IMR-90 (cell line): ENCODE measurements at regions not wholly inside any gene's neighbourhood (a gene's known extent, or its start where the extent isn't known, plus 50 kb on each side); places are given as distances from the start of the nearest gene placed in this dataset.
"Not testable (repeated sequence)": the region's sequence is repeated elsewhere in the genome, so short reads cannot be mapped to it uniquely, and the experiment has no call there.

ENCODE experiments used
- ATAC-seq: fragments of 200-7000 bp; cut with Tn5 transposase; 2 replicates; pipeline ENCODE4 v1.9.1; 2020; ENCODE audit warnings: low read depth, mild to moderate bottlenecking, moderate library complexity
- BruUV-seq: library from RNA; stranded (reverse); fragments of 400-500 nt; replicated peaks from 2 replicates; lab custom pipeline; 2021; lab: Mats Ljungman, UMichigan
- CTCF ChIA-PET: fragments of 300-600 bp; formaldehyde crosslinking; extraction: SDS; loops from one replicate; lab custom pipeline; 2021; ENCODE audit warnings: antibody characterized with exemption; lab: Yijun Ruan, JAX
- POLR2A ChIA-PET: fragments of 300-600 bp; sonication (Branson Sonifier 250); formaldehyde crosslinking; loops from one replicate; lab custom pipeline; 2022; ENCODE audit warnings: antibody characterized with exemption; ENCODE audit not compliant: unreplicated experiment; lab: Charles Lee
- DNase-seq: peaks from one replicate; pipeline ENCODE4 v3.0.0; 2013
- H2AFZ ChIP-seq: replicated peaks from 2 replicates; pipeline ENCODE3; 2013; ENCODE audit warnings: low read length, mild to moderate bottlenecking; ENCODE audit not compliant: poor library complexity
- H2AK5ac ChIP-seq: 2 replicates; pipeline ENCODE4 v1.6.1; 2013; ENCODE audit warnings: low read depth, low read length, inconsistent platforms
- H2AK9ac ChIP-seq: replicated peaks from 2 replicates; pipeline ENCODE3; 2013; ENCODE audit warnings: mild to moderate bottlenecking, low read depth, low read length, moderate library complexity; ENCODE audit not compliant: poor library complexity
- H2BK120ac ChIP-seq: 2 replicates; pipeline ENCODE4 v1.6.1; 2013; ENCODE audit warnings: low read depth, low read length, inconsistent platforms
- H2BK15ac ChIP-seq: 3 replicates; pipeline ENCODE4 v1.6.1; 2013; ENCODE audit warnings: low read depth, low read length, inconsistent platforms
- H2BK20ac ChIP-seq: 2 replicates; pipeline ENCODE4 v1.6.1; 2013; ENCODE audit warnings: low read depth, mild to moderate bottlenecking, inconsistent platforms, low read length, moderate library complexity
- H2BK5ac ChIP-seq: 2 replicates; pipeline ENCODE4 v1.6.1; 2013; ENCODE audit warnings: mild to moderate bottlenecking, low read depth, low read length, inconsistent platforms; ENCODE audit not compliant: poor library complexity, severe bottlenecking
- H3K14ac ChIP-seq: replicated peaks from 2 replicates; pipeline ENCODE4 v1.6.1; 2013; ENCODE audit warnings: low read depth, low read length, inconsistent platforms
- H3K18ac ChIP-seq: 2 replicates; pipeline ENCODE4 v1.6.1; 2013; ENCODE audit warnings: low read depth, low read length, control low read depth
- H3K23ac ChIP-seq: 2 replicates; pipeline ENCODE4 v1.6.1; 2013; ENCODE audit warnings: low read depth, low read length, inconsistent platforms
- H3K27ac ChIP-seq: 2 replicates; pipeline ENCODE4 v1.5.1; 2013; ENCODE audit warnings: mild to moderate bottlenecking, control low read depth, low read length; ENCODE audit not compliant: insufficient read depth
- H3K27me3 ChIP-seq: 2 replicates; pipeline ENCODE4 v1.6.1; 2013; ENCODE audit warnings: low read length; ENCODE audit not compliant: control insufficient read depth, insufficient read depth
- H3K36me3 ChIP-seq: 2 replicates; pipeline ENCODE4 v1.6.1; 2013; ENCODE audit warnings: low read length, mixed read lengths; ENCODE audit not compliant: control insufficient read depth, insufficient read depth
- H3K4ac ChIP-seq: 2 replicates; pipeline ENCODE4 v1.6.1; 2013; ENCODE audit warnings: low read depth, low read length, inconsistent platforms
- H3K4me1 ChIP-seq: 2 replicates; pipeline ENCODE4 v1.6.1; 2013; ENCODE audit warnings: low read length, mixed read lengths; ENCODE audit not compliant: control insufficient read depth, insufficient read depth
- H3K4me2 ChIP-seq: 2 replicates; pipeline ENCODE4 v1.6.1; 2013; ENCODE audit warnings: low read depth, mild to moderate bottlenecking, control low read depth, low read length, moderate library complexity
- H3K4me3 ChIP-seq: 2 replicates; pipeline ENCODE4 v1.5.1; 2013; ENCODE audit warnings: low read depth, mild to moderate bottlenecking, control low read depth, low read length, moderate library complexity; ENCODE audit not compliant: insufficient read depth
- H3K56ac ChIP-seq: 2 replicates; pipeline ENCODE4 v1.6.1; 2013; ENCODE audit warnings: low read length, inconsistent platforms; ENCODE audit not compliant: insufficient read depth; ENCODE audit errors: extremely low read depth
- H3K79me1 ChIP-seq, 2 experiments: 2 replicates each; pipeline ENCODE4 v1.6.1; 2013; ENCODE audit warnings: low read length in 2 of 2, inconsistent platforms in 1 of 2, low read depth in 1 of 2
- H3K9ac ChIP-seq: 2 replicates; pipeline ENCODE4 v1.6.1; 2013; ENCODE audit warnings: low read depth, low read length, control low read depth
- H3K9me1 ChIP-seq: 2 replicates; pipeline ENCODE4 v1.6.1; 2013; ENCODE audit warnings: low read length, inconsistent platforms; ENCODE audit not compliant: insufficient read depth
- H3K9me3 ChIP-seq: 2 replicates; pipeline ENCODE4 v1.6.1; 2013; ENCODE audit warnings: low read length; ENCODE audit not compliant: control insufficient read depth, insufficient read depth
- H4K20me1 ChIP-seq: 2 replicates; pipeline ENCODE4 v1.6.1; 2013; ENCODE audit warnings: low read length, inconsistent platforms; ENCODE audit not compliant: insufficient read depth
- H4K5ac ChIP-seq: 2 replicates; pipeline ENCODE4 v1.6.1; 2013; ENCODE audit warnings: mild to moderate bottlenecking, low read depth, low read length, control low read depth
- H4K8ac ChIP-seq, 2 experiments: 2 replicates each; pipeline ENCODE4 v1.6.1; 2013; ENCODE audit warnings: low read depth in 2 of 2, low read length in 2 of 2, control low read depth in 1 of 2, inconsistent platforms in 1 of 2
- H4K91ac ChIP-seq: 2 replicates; pipeline ENCODE4 v1.6.1; 2013; ENCODE audit warnings: low read depth, low read length, inconsistent platforms; ENCODE audit not compliant: insufficient read depth
- BHLHE40 ChIP-seq: fragments of 150-350 bp; IDR thresholded peaks from 2 replicates; pipeline ENCODE4 v1.6.1; 2016; ENCODE audit warnings: mild to moderate bottlenecking, low read depth, low read length
- CEBPB ChIP-seq: IDR thresholded peaks from 2 replicates; pipeline ENCODE4 v1.6.1; 2012; ENCODE audit warnings: low read depth, low read length, improper control_type of control experiment
- POLR2A ChIP-seq: IDR thresholded peaks from 2 replicates; pipeline ENCODE4 v1.6.1; 2012; ENCODE audit warnings: mild to moderate bottlenecking, low read depth, low read length
- WGBS, 2 experiments: methylation state at CpG; one replicate each; pipeline versions ENCODE4 v1.1.5 to v1.1.7; 2013; ENCODE audit warnings: missing lambda C conversion rate in 2 of 2; ENCODE audit not compliant: insufficient read length in 1 of 2; ENCODE audit errors: extremely low coverage in 2 of 2; 5-methylcytosine and 5-hydroxymethylcytosine counted together
- dilution Hi-C: fragments of 300-500 bp; cut with HindIII; formaldehyde crosslinking; loops from one replicate; pipeline ENCODE4 v1.14.3; 2018; ENCODE audit warnings: low sequenced_read_pairs; ENCODE audit not compliant: unreplicated experiment
- in situ Hi-C: fragments of 300-500 bp; cut with MboI; formaldehyde crosslinking; loops from 3 replicates; pipeline ENCODE4 v1.14.3; 2019; ENCODE audit warnings: low sequenced_read_pairs, inconsistent platforms, mixed read lengths
- intact Hi-C: fragments of 100-400 bp; cut with micrococcal nuclease; formaldehyde crosslinking; loops from 2 replicates; pipeline ENCODE4 v1.10.0; 2022
- TF ChIP-seq, protein P1 (sequence below): fragments of 150-350 bp; IDR thresholded peaks from 2 replicates; pipeline ENCODE4 v1.6.1; 2017; ENCODE audit warnings: mild to moderate bottlenecking, antibody characterized with exemption, low read length, low read depth
- TF ChIP-seq, protein P2 (sequence below): fragments of 150-350 bp; IDR thresholded peaks from 2 replicates; pipeline ENCODE4 v1.6.1; 2016; ENCODE audit warnings: low read depth, mild to moderate bottlenecking, low read length, moderate library complexity, borderline replicate concordance

DNA sequence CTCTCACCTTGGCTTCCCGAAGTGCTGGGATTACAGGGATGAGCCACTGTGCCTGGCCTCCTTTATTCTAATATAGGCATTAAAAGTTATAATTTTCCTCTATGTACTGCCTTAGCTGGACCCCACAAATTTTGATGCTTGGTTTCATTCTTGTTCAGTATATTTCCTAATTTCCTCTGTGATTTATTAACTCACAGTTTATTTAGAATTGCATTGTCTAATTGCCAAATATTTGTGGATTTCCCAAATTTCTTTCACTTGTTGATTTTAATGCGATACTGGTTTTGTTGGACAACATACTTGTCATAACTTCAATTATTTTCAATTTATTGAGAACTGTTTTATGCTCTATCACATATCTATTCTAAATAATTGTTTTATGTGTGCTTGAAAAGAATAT is 366.0 kb downstream of the OMA1 start:
- H3K18ac ChIP-seq = no peak overlapping the region
- no peak overlapping the region for H2BK120ac ChIP-seq
- H3K9me3 ChIP-seq = no peaks in the 10 kb centered on the region
- H2BK5ac ChIP-seq = no peak overlapping the region
- H2AK9ac ChIP-seq = no peak overlapping the region
- dilution Hi-C loops (no loop called here), in situ Hi-C loops (no loop called here), intact Hi-C loops (no loop called here)
- no peaks in the 10 kb centered on the region for H3K27me3 ChIP-seq
- H4K91ac ChIP-seq = no peak overlapping the region
- no peaks in the 10 kb centered on the region for H3K79me1 ChIP-seq
- no peak overlapping the region for H2AK5ac ChIP-seq
- H4K8ac ChIP-seq = no peak overlapping the region
- H2BK15ac ChIP-seq = no peak overlapping the region
- TF ChIP-seq BHLHE40 (no peak), CEBPB (no peak), POLR2A (no peak)
- TF ChIP-seq, protein P1, sequence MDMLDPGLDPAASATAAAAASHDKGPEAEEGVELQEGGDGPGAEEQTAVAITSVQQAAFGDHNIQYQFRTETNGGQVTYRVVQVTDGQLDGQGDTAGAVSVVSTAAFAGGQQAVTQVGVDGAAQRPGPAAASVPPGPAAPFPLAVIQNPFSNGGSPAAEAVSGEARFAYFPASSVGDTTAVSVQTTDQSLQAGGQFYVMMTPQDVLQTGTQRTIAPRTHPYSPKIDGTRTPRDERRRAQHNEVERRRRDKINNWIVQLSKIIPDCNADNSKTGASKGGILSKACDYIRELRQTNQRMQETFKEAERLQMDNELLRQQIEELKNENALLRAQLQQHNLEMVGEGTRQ = no peak
- TF ChIP-seq, protein P2, sequence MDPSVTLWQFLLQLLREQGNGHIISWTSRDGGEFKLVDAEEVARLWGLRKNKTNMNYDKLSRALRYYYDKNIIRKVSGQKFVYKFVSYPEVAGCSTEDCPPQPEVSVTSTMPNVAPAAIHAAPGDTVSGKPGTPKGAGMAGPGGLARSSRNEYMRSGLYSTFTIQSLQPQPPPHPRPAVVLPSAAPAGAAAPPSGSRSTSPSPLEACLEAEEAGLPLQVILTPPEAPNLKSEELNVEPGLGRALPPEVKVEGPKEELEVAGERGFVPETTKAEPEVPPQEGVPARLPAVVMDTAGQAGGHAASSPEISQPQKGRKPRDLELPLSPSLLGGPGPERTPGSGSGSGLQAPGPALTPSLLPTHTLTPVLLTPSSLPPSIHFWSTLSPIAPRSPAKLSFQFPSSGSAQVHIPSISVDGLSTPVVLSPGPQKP = no peak
- no peak overlapping the region for H3K4me3 ChIP-seq
- no peaks in the 10 kb centered on the region for H3K36me3 ChIP-seq
- no peak overlapping the region for H3K4ac ChIP-seq
- H3K4me1 ChIP-seq = no peaks in the 10 kb centered on the region
- H2AFZ ChIP-seq = no peak overlapping the region
- H2BK20ac ChIP-seq = no peak overlapping the region
- no peak overlapping the region for H3K4me2 ChIP-seq
- H3K14ac ChIP-seq = no peak overlapping the region
- WGBS, 2 experiments = no CpG with 5 or more reads among the region's 2 CpGs
- no peak for DNase-seq
- H3K27ac ChIP-seq = no peak overlapping the region
- H3K56ac ChIP-seq = no peak overlapping the region
- POLR2A ChIA-PET = no interaction called here
- CTCF ChIA-PET = no interaction called here
- H3K9me1 ChIP-seq = no peaks in the 10 kb centered on the region
- H4K20me1 ChIP-seq = no peaks in the 10 kb centered on the region
- H3K23ac ChIP-seq = no peak overlapping the region
- no TSS peak for BruUV-seq
- ATAC-seq = no peak
- no peak overlapping the region for H3K9ac ChIP-seq
- H4K5ac ChIP-seq = no peak overlapping the region

DNA sequence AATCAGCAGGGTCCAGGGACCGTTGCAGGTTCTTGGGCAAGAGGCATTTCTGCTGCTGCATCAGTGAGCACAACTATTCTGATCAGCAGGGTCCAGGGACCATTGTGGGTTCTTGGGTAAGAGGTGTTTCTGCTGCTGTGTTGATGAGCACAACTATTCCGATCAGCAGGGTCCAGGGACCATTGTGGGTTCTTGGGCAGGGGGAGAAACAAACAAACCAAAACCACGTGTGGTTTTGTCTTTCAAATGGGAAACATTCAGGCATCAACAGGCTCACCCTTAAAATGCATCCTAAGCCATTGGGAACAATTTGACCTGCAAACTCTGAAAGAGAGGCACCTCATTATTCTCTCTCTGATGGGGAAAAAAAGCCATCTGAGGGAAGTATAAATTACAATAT is 377.4 kb downstream of the OMA1 start:
- H2AK9ac ChIP-seq, intact Hi-C loops, H3K9me1 ChIP-seq, H2BK5ac ChIP-seq, H3K9me3 ChIP-seq, H3K27ac ChIP-seq, H3K4ac ChIP-seq, H2BK15ac ChIP-seq, H3K79me1 ChIP-seq, H4K5ac ChIP-seq, CTCF ChIA-PET, in situ Hi-C loops, H3K4me1 ChIP-seq, H4K8ac ChIP-seq, H4K20me1 ChIP-seq, H2AK5ac ChIP-seq, BruUV-seq, H3K9ac ChIP-seq, H3K18ac ChIP-seq, H3K4me2 ChIP-seq, H3K56ac ChIP-seq, H3K27me3 ChIP-seq, dilution Hi-C loops, ATAC-seq, H3K4me3 ChIP-seq, H2BK20ac ChIP-seq, POLR2A ChIA-PET, H4K91ac ChIP-seq, H2BK120ac ChIP-seq, DNase-seq, H3K14ac ChIP-seq, H2AFZ ChIP-seq, H3K36me3 ChIP-seq, H3K23ac ChIP-seq: not testable (repeated sequence)
- WGBS, 2 experiments = no CpG with 5 or more reads among the region's 3 CpGs
